NOMO-1 treated with DMSO at 0.1 percent for 48 hours (cell line): ENCODE measurements at regions not wholly inside any gene's neighbourhood (a gene's known extent, or its start where the extent isn't known, plus 50 kb on each side); places are given as distances from the start of the nearest gene placed in this dataset.
A peak's percentile ranks its signal among the peaks of the same experiment; 100 is the strongest.
"Not testable (repeated sequence)": the region's sequence is repeated elsewhere in the genome, so short reads cannot be mapped to it uniquely, and the experiment has no call there.

Experiments
- DNase-seq: peaks from one replicate; lab custom pipeline; 2025; ENCODE audit not compliant: unreplicated experiment; lab: John Stamatoyannopoulos, UW

GRCh38 chr5:5767286-5767928, 344.9 kb downstream of the ICE1 start:
- no peak for DNase-seq

GRCh38 chr5:5765066-5765850, 342.8 kb downstream of the ICE1 start:
- DNase-seq = no peak

GRCh38 chr5:5764246-5764645, 341.8 kb downstream of the ICE1 start:
- DNase-seq = no peak

GRCh38 chr5:5756762-5757161, 334.3 kb downstream of the ICE1 start:
- DNase-seq = no peak

GRCh38 chr5:5755888-5756287, 333.4 kb downstream of the ICE1 start:
- no peak for DNase-seq

GRCh38 chr5:5752844-5753243, 330.4 kb downstream of the ICE1 start:
- no peak for DNase-seq

- no peak for DNase-seq
These were observed 329.5 kb downstream of the ICE1 start for GRCh38 chr5:5751987-5752386.

- no peak for DNase-seq
These were observed 329.0 kb downstream of the ICE1 start for GRCh38 chr5:5751498-5751897.

- no peak for DNase-seq
These were observed 318.9 kb downstream of the ICE1 start for GRCh38 chr5:5741418-5741817.

GRCh38 chr5:5739490-5739945, 317.0 kb downstream of the ICE1 start:
- DNase-seq = no peak

GRCh38 chr5:5738797-5739489, 316.5 kb downstream of the ICE1 start:
- no peak for DNase-seq

- peak; percentile 26 for DNase-seq
These were observed 313.5 kb downstream of the ICE1 start for GRCh38 chr5:5736007-5736406.

GRCh38 chr5:5733058-5733457, 310.6 kb downstream of the ICE1 start:
- DNase-seq = not testable (repeated sequence)

GRCh38 chr5:5726401-5726800, 303.9 kb downstream of the ICE1 start:
- DNase-seq = no peak

GRCh38 chr5:5721881-5722280, 299.4 kb downstream of the ICE1 start:
- DNase-seq = no peak

GRCh38 chr5:5719292-5719691, 296.8 kb downstream of the ICE1 start:
- DNase-seq = no peak

GRCh38 chr5:5716665-5717064, 294.2 kb downstream of the ICE1 start:
- no peak for DNase-seq

GRCh38 chr5:5711592-5711991, 289.1 kb downstream of the ICE1 start:
- no peak for DNase-seq

GRCh38 chr5:5711112-5711511, 288.6 kb downstream of the ICE1 start:
- DNase-seq = no peak

- no peak for DNase-seq
These were observed 288.0 kb downstream of the ICE1 start for GRCh38 chr5:5710471-5710870.

- DNase-seq = no peak
These were observed 286.0 kb downstream of the ICE1 start for GRCh38 chr5:5708367-5708919.

GRCh38 chr5:5705010-5705409, 282.5 kb downstream of the ICE1 start:
- DNase-seq = no peak
